Endothelial cell of umbilical vein (primary cell): ENCODE measurements at regions not wholly inside any gene's neighbourhood (a gene's known extent, or its start where the extent isn't known, plus 50 kb on each side); places are given as distances from the start of the nearest gene placed in this dataset.

Experiments
- BruUV-seq: library from RNA; stranded (reverse); fragments of 400-500 nt; replicated peaks from 2 replicates; lab custom pipeline; 2021; lab: Mats Ljungman, UMichigan
- CTCF ChIA-PET: fragments of 300-600, 350-600 bp; sonication (Branson Sonifier 250); formaldehyde crosslinking; loops from one replicate; lab custom pipeline; 2021; ENCODE audit warnings: antibody characterized with exemption, inconsistent platforms; lab: Charles Lee
- POLR2A ChIA-PET: fragments of 300-600, 350-600 bp; sonication (Branson Sonifier 250); formaldehyde crosslinking; loops from one replicate; lab custom pipeline; 2021; ENCODE audit warnings: antibody characterized with exemption, inconsistent platforms; lab: Charles Lee
- DNase-seq: peaks from one replicate; pipeline ENCODE4 v3.0.0-alpha.2; 2011; ENCODE audit warnings: low read depth, low spot score
- FAIRE-seq: peaks from 2 replicates; lab custom pipeline; 2011; peaks lifted over from hg19 to GRCh38; lab: Jason Lieb, UNC
- H2AFZ ChIP-seq: 2 replicates; pipeline ENCODE4 v1.6.0; 2012; ENCODE audit warnings: low read depth, low read length, control low read depth, inconsistent platforms
- H3K27ac ChIP-seq: 2 replicates; pipeline ENCODE4 v1.5.1; 2011; ENCODE audit warnings: low read depth, mild to moderate bottlenecking, control low read depth, low read length, moderate library complexity; ENCODE audit not compliant: insufficient read depth
- H3K27me3 ChIP-seq, 2 experiments: 2 replicates each; pipeline versions ENCODE4 v1.6.0 to v1.6.1; 2011; ENCODE audit warnings: low read length in 2 of 2, mixed read lengths in 1 of 2; ENCODE audit not compliant: control insufficient read depth in 2 of 2, insufficient read depth in 2 of 2
- H3K36me3 ChIP-seq, 2 experiments: 2 replicates in 1 of 2; 3 replicates in 1 of 2; pipeline ENCODE4 v1.5.1; 2011; ENCODE audit warnings: low read length in 2 of 2, mild to moderate bottlenecking in 1 of 2, moderate library complexity in 1 of 2; ENCODE audit not compliant: control insufficient read depth in 2 of 2, insufficient read depth in 2 of 2; ENCODE audit errors: extremely low read depth in 1 of 2
- H3K4me1 ChIP-seq: 3 replicates; pipeline ENCODE4 v1.5.1; 2011; ENCODE audit warnings: mild to moderate bottlenecking, low read length; ENCODE audit not compliant: control insufficient read depth, insufficient read depth; ENCODE audit errors: extremely low read depth
- H3K4me2 ChIP-seq: 2 replicates; pipeline ENCODE4 v1.6.1; 2011; ENCODE audit warnings: low read length, control low read depth, mixed read lengths; ENCODE audit not compliant: insufficient read depth
- H3K4me3 ChIP-seq, 3 experiments: fragments of 200-600 bp in 1 of 3; sonication (generic), shearing (Covaris generic) in 1 of 3; replicated peaks in 1 of 3; 2 replicates each; pipeline ENCODE4 v1.5.1; 2011 to 2016; ENCODE audit warnings: control low read depth in 3 of 3, low read length in 3 of 3, mild to moderate bottlenecking in 2 of 3, inconsistent platforms in 1 of 3, low read depth in 1 of 3, moderate library complexity in 1 of 3; ENCODE audit not compliant: insufficient read depth in 1 of 3
- H3K79me2 ChIP-seq: 2 replicates; pipeline ENCODE4 v1.6.0; 2012; ENCODE audit warnings: low read length, inconsistent platforms; ENCODE audit not compliant: control insufficient read depth, insufficient read depth
- H3K9ac ChIP-seq: replicated peaks from 2 replicates; pipeline ENCODE3; 2011; ENCODE audit warnings: low read length, control low read depth; ENCODE audit not compliant: insufficient read depth; ENCODE audit errors: extremely low read depth
- H3K9me1 ChIP-seq: replicated peaks from 3 replicates; pipeline ENCODE4 v1.6.0; 2011; ENCODE audit warnings: mild to moderate bottlenecking, low read length; ENCODE audit not compliant: control insufficient read depth, insufficient read depth; ENCODE audit errors: extremely low read depth
- H3K9me3 ChIP-seq: replicated peaks from 2 replicates; pipeline ENCODE4 v1.5.1; 2012; ENCODE audit warnings: low read length, inconsistent platforms; ENCODE audit not compliant: control insufficient read depth, insufficient read depth
- H4K20me1 ChIP-seq: replicated peaks from 2 replicates; pipeline ENCODE3; 2011; ENCODE audit warnings: mild to moderate bottlenecking, low read length; ENCODE audit not compliant: control insufficient read depth, insufficient read depth; ENCODE audit errors: extremely low read depth
- CTCF ChIP-seq, 2 donors: IDR thresholded peaks; 1 replicate in 1 of 2; 2 replicates in 1 of 2; pipeline ENCODE4 v1.5.1; 2011; ENCODE audit warnings: low read length in 2 of 2, mild to moderate bottlenecking in 2 of 2, moderate library complexity in 2 of 2, control low read depth in 1 of 2, inconsistent platforms in 1 of 2, low read depth in 1 of 2; ENCODE audit not compliant: insufficient read depth in 1 of 2; ENCODE audit errors: extremely low read depth in 1 of 2
- EZH2 ChIP-seq: IDR thresholded peaks from 2 replicates; pipeline ENCODE4 v1.6.1; 2012; ENCODE audit warnings: borderline replicate concordance, low read depth, mild to moderate bottlenecking, moderate library complexity, low read length, inconsistent platforms; ENCODE audit not compliant: severe bottlenecking
- FOS ChIP-seq: IDR thresholded peaks from 2 replicates; pipeline ENCODE4 v1.6.1; 2011; ENCODE audit warnings: mild to moderate bottlenecking, low read length, moderate library complexity, borderline replicate concordance; ENCODE audit not compliant: insufficient read depth
- GATA2 ChIP-seq: IDR thresholded peaks from 2 replicates; pipeline ENCODE4 v1.7.0; 2011; ENCODE audit warnings: low read depth, mild to moderate bottlenecking, moderate library complexity, mixed read lengths, low read length; ENCODE audit not compliant: insufficient read length, insufficient read depth
- JUN ChIP-seq: IDR thresholded peaks from 2 replicates; pipeline ENCODE4 v1.6.1; 2011; ENCODE audit warnings: borderline replicate concordance, low read depth; ENCODE audit not compliant: insufficient read length, insufficient read depth
- MYC ChIP-seq: IDR thresholded peaks from one replicate; pipeline ENCODE4 v1.6.1; 2011; ENCODE audit warnings: mild to moderate bottlenecking, low read depth, low read length
- POLR2A ChIP-seq: IDR thresholded peaks from 2 replicates; pipeline ENCODE4 v1.6.1; 2012; ENCODE audit warnings: low read depth, mild to moderate bottlenecking, control low read depth, low read length
- POLR2AphosphoS5 ChIP-seq: IDR thresholded peaks from 2 replicates; pipeline ENCODE4 v1.6.1; 2012; ENCODE audit warnings: low read depth, mild to moderate bottlenecking, control low read depth, low read length, moderate library complexity; ENCODE audit not compliant: insufficient read depth
- dilution Hi-C: fragments of 300-500 bp; cut with MboI; formaldehyde crosslinking; loops from one replicate; pipeline ENCODE4 v1.15.0; 2019; ENCODE audit warnings: low sequenced_read_pairs; ENCODE audit not compliant: extremely low pct_ligation_motif_present
- intact Hi-C: fragments of 100-400 bp; cut with micrococcal nuclease; formaldehyde crosslinking; loops from one replicate; pipeline ENCODE4 v1.10.0; 2022
- TF ChIP-seq, protein P1 (sequence below): IDR thresholded peaks from 2 replicates; pipeline ENCODE4 v1.6.1; 2011; ENCODE audit not compliant: insufficient read depth, insufficient read length

GRCh38 chr18:76234676-76235060 lies 260.4 kb downstream of the ZNF516 start:
- CTCF ChIA-PET = no interaction called here
- no peak for DNase-seq
- FAIRE-seq = no peak
- H3K79me2 ChIP-seq = no peaks in the 10 kb centered on the region
- no peaks in the 10 kb centered on the region for H3K36me3 ChIP-seq
- H3K9ac ChIP-seq = no peak overlapping the region
- H3K4me3 ChIP-seq = no peak overlapping the region
- POLR2A ChIA-PET = no interaction called here
- BruUV-seq = no TSS peak
- H3K9me3 ChIP-seq = peaks cover 2% of the 10 kb centered on the region
- H3K27ac ChIP-seq = no peak overlapping the region
- intact Hi-C loops (no loop called here), dilution Hi-C loops (no loop called here)
- H3K27me3 ChIP-seq = no peaks in the 10 kb centered on the region
- TF ChIP-seq GATA2 (no peak), POLR2AphosphoS5 (no peak), CTCF (IDR thresholded peaks at IDR 0.05; ENCODE audit: extremely low read depth in 1 of 2, insufficient read depth in 1 of 2, low read depth in 1 of 2, low read length in 2 of 2) (no peak), MYC (no peak), POLR2A (no peak), JUN (no peak), FOS (no peak), EZH2 (no peak)
- TF ChIP-seq, protein P1, sequence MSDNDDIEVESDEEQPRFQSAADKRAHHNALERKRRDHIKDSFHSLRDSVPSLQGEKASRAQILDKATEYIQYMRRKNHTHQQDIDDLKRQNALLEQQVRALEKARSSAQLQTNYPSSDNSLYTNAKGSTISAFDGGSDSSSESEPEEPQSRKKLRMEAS = no peak
- H3K9me1 ChIP-seq = no peaks in the 10 kb centered on the region
- H3K4me1 ChIP-seq = no peaks in the 10 kb centered on the region
- no peaks in the 10 kb centered on the region for H4K20me1 ChIP-seq
- H3K4me2 ChIP-seq = no peak overlapping the region
- H2AFZ ChIP-seq = no peak overlapping the region
